SU-DHL-6 (cell line): ENCODE measurements at regions not wholly inside any gene's neighbourhood (a gene's known extent, or its start where the extent isn't known, plus 50 kb on each side); places are given as distances from the start of the nearest gene placed in this dataset.

Experiments
- EZH2phosphoT487 ChIP-seq: fragments of 200-600 bp; sonication (generic), shearing (Covaris generic); conservative IDR thresholded peaks from 2 replicates; pipeline ENCODE4 v1.6.1; 2018; ENCODE audit warnings: mild to moderate bottlenecking, antibody characterized with exemption, low read length, moderate library complexity, mixed read lengths
- TF ChIP-seq, protein P1 (sequence below): fragments of 200-600 bp; sonication (generic); IDR thresholded peaks from one replicate; pipeline ENCODE4 v1.5.1; 2017; ENCODE audit warnings: antibody characterized with exemption, mild to moderate bottlenecking, low read length, moderate library complexity; ENCODE audit not compliant: insufficient read depth, poor library complexity, severe bottlenecking

DNA sequence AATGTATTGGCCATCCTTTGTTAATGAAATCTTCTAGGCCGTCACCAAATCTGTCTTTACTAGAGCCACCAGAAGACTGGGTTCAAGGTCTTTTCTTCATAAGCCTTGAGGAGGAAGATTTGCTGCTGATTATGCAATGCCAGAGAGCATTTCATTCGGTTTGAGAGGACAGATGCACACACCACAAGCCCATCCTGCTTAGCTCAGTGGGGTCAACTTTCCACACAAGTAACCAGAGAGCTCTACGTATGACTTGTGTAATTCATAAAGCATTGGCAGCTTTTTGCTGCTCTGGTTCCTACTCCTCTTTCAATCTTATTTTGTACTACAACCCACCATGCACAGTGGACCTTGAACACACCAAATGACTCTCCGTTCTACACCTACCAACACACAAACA, 106.9 kb downstream of the OSR1 start:
- TF ChIP-seq, protein P1, sequence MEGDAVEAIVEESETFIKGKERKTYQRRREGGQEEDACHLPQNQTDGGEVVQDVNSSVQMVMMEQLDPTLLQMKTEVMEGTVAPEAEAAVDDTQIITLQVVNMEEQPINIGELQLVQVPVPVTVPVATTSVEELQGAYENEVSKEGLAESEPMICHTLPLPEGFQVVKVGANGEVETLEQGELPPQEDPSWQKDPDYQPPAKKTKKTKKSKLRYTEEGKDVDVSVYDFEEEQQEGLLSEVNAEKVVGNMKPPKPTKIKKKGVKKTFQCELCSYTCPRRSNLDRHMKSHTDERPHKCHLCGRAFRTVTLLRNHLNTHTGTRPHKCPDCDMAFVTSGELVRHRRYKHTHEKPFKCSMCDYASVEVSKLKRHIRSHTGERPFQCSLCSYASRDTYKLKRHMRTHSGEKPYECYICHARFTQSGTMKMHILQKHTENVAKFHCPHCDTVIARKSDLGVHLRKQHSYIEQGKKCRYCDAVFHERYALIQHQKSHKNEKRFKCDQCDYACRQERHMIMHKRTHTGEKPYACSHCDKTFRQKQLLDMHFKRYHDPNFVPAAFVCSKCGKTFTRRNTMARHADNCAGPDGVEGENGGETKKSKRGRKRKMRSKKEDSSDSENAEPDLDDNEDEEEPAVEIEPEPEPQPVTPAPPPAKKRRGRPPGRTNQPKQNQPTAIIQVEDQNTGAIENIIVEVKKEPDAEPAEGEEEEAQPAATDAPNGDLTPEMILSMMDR: no peak
- no peak for TF ChIP-seq EZH2phosphoT487
